ENCODE measurements at regions not wholly inside any gene's neighbourhood (a gene's known extent, or its start where the extent isn't known, plus 50 kb on each side); places are given as distances from the start of the nearest gene placed in this dataset.

GRCh38 chr1:227422581-227422980 is 104.3 kb upstream of the CDC42BPA start:
- no peak for TF ChIP-seq CTCF (IDR thresholded peaks at IDR 0.05)
- TF ChIP-seq POLR2A (IDR thresholded peaks at IDR 0.05), result no peak
